ENCODE measurements at regions not wholly inside any gene's neighbourhood (a gene's known extent, or its start where the extent isn't known, plus 50 kb on each side); places are given as distances from the start of the nearest gene placed in this dataset.
A peak's percentile ranks its signal among the peaks of the same experiment; 100 is the strongest.

GRCh38 chr17:77694391-77695363 lies 263.8 kb upstream of the TNRC6C start:
- no peak for DNase-seq

- DNase-seq, result no peak
Observed at GRCh38 chr17:77695386-77695785, 263.1 kb upstream of the TNRC6C start.

- DNase-seq, result peak; percentile 9
Observed at GRCh38 chr17:77696151-77696720, 262.3 kb upstream of the TNRC6C start.

GRCh38 chr17:77696721-77697460 lies 261.6 kb upstream of the TNRC6C start:
- no peak for DNase-seq

- no peak for DNase-seq
Observed at GRCh38 chr17:77697480-77698400, 260.8 kb upstream of the TNRC6C start.

- no peak for DNase-seq
Observed at GRCh38 chr17:77698903-77699623, 259.4 kb upstream of the TNRC6C start.

- DNase-seq, result no peak
Observed at GRCh38 chr17:77700165-77700881, 258.2 kb upstream of the TNRC6C start.

GRCh38 chr17:77701996-77702395 lies 256.5 kb upstream of the TNRC6C start:
- DNase-seq, result no peak

- DNase-seq, result no peak
Observed at GRCh38 chr17:77704048-77704815, 254.3 kb upstream of the TNRC6C start.

- DNase-seq, result no peak
Observed at GRCh38 chr17:77706938-77707337, 251.6 kb upstream of the TNRC6C start.

- no peak for DNase-seq
Observed at GRCh38 chr17:77707546-77707945, 251.0 kb upstream of the TNRC6C start.

GRCh38 chr17:77708049-77708448 lies 250.5 kb upstream of the TNRC6C start:
- no peak for DNase-seq

GRCh38 chr17:77708936-77709335 lies 249.6 kb upstream of the TNRC6C start:
- no peak for DNase-seq

GRCh38 chr17:77709594-77709993 lies 248.9 kb upstream of the TNRC6C start:
- DNase-seq, result no peak

- no peak for DNase-seq
Observed at GRCh38 chr17:77712578-77712977, 245.9 kb upstream of the TNRC6C start.

GRCh38 chr17:77716289-77716926 lies 242.1 kb upstream of the TNRC6C start:
- no peak for DNase-seq

GRCh38 chr17:77717941-77718668 lies 240.4 kb upstream of the TNRC6C start:
- no peak for DNase-seq

GRCh38 chr17:77718669-77718961 lies 239.9 kb upstream of the TNRC6C start:
- DNase-seq, result no peak

GRCh38 chr17:77719806-77720205 lies 238.7 kb upstream of the TNRC6C start:
- DNase-seq, result no peak
